ENCODE measurements at regions not wholly inside any gene's neighbourhood (a gene's known extent, or its start where the extent isn't known, plus 50 kb on each side); places are given as distances from the start of the nearest gene placed in this dataset.

- WGBS (ENCODE audit: low lambda C conversion rate), result 86% methylated on average over 4 of the region's 4 CpGs
- no peak for DNase-seq
- Histone ChIP-seq H3K27ac (ENCODE audit: low read depth in 2 of 2, low read length in 1 of 2) (no peak overlapping the region), H3K9me2 (no peaks in the 10 kb centered on the region), H3K4me2 (no peak overlapping the region), H3K9ac (no peak overlapping the region), H2AFZ (ENCODE audit: low read depth) (no peak overlapping the region), H3K36me3 (replicated peaks in 1 of 2; ENCODE audit: control insufficient read depth in 1 of 2, insufficient read depth in 2 of 2, low read length in 1 of 2) (no peaks in the 10 kb centered on the region), H3K79me2 (ENCODE audit: insufficient read depth) (no peaks in the 10 kb centered on the region; the same call in 1 of the 2 replicates), H3K4me3 (ENCODE audit: low read depth in 2 of 2, low read length in 1 of 2) (no peak overlapping the region), H3F3A (replicated peaks; ENCODE audit: insufficient read depth) (no peaks in the 10 kb centered on the region), H3K4me1 (ENCODE audit: control insufficient read depth in 1 of 2, insufficient read depth in 2 of 2, low read depth in 1 of 2, low read length in 1 of 2) (no peaks in the 10 kb centered on the region), H3K9me3 (no peaks in the 10 kb centered on the region), H4K20me1 (ENCODE audit: insufficient read depth) (no peaks in the 10 kb centered on the region), H3K27me3 (ENCODE audit: insufficient read depth) (no peaks in the 10 kb centered on the region)
- ChIA-PET CTCF (no interaction called here), POLR2A (no interaction called here)
- TF ChIP-seq NRF1 (IDR thresholded peaks at IDR 0.05; ENCODE audit: low read depth, low read length), result no peak
- no peak for TF ChIP-seq GATA2 (CRISPR knock-in tag; IDR thresholded peaks at IDR 0.05)
- no peak for TF ChIP-seq YY1 (IDR thresholded peaks at IDR 0.05; ENCODE audit: low read depth)
- no peak for TF ChIP-seq RFX5 (IDR thresholded peaks at IDR 0.05; ENCODE audit: low read length)
- TF ChIP-seq TCF12 (IDR thresholded peaks at IDR 0.05), result no peak
- TF ChIP-seq FOSL2 (IDR thresholded peaks at IDR 0.05; ENCODE audit: borderline replicate concordance, low read depth), result no peak
- TF ChIP-seq EP300 (IDR thresholded peaks at IDR 0.05; ENCODE audit: borderline replicate concordance in 1 of 2, low read depth in 1 of 2, low read length in 1 of 2), result no peak
- TF ChIP-seq FOXM1 (IDR thresholded peaks at IDR 0.05; ENCODE audit: low read depth), result no peak
- TF ChIP-seq SMC3 (IDR thresholded peaks at IDR 0.05; ENCODE audit: low read depth, low read length), result no peak
- no peak for TF ChIP-seq RXRA (IDR thresholded peaks at IDR 0.05; ENCODE audit: borderline replicate concordance, low read depth)
- no peak for TF ChIP-seq USF1 (IDR thresholded peaks at IDR 0.05; ENCODE audit: borderline replicate concordance, low read depth)
- no peak for TF ChIP-seq USF2 (IDR thresholded peaks at IDR 0.05; ENCODE audit: borderline replicate concordance, low read depth, low read length)
- TF ChIP-seq MAX (IDR thresholded peaks at IDR 0.05; ENCODE audit: low read depth), result no peak
- TF ChIP-seq CTCF (IDR thresholded peaks at IDR 0.05), result no peak
- no peak for TF ChIP-seq FOXJ3 (CRISPR knock-in tag; IDR thresholded peaks at IDR 0.05)
- no peak for TF ChIP-seq TAF1 (IDR thresholded peaks at IDR 0.05; ENCODE audit: borderline replicate concordance, low read depth, low read length)
- TF ChIP-seq EZH2phosphoT487 (IDR thresholded peaks at IDR 0.05; ENCODE audit: borderline replicate concordance, low read depth), result no peak
- no peak for TF ChIP-seq ELF1 (IDR thresholded peaks at IDR 0.05)
- no peak for TF ChIP-seq ZBTB33 (IDR thresholded peaks at IDR 0.05; ENCODE audit: borderline replicate concordance, low read depth)
- no peak for TF ChIP-seq MEF2A (IDR thresholded peaks at IDR 0.05; ENCODE audit: borderline replicate concordance, low read depth)
Measured at GRCh38 chr2:180670302-180671003, 310.0 kb upstream of the UBE2E3 start.

Measured in SK-N-SH (cell line).